ENCODE measurements at regions not wholly inside any gene's neighbourhood (a gene's known extent, or its start where the extent isn't known, plus 50 kb on each side); places are given as distances from the start of the nearest gene placed in this dataset.

DNA sequence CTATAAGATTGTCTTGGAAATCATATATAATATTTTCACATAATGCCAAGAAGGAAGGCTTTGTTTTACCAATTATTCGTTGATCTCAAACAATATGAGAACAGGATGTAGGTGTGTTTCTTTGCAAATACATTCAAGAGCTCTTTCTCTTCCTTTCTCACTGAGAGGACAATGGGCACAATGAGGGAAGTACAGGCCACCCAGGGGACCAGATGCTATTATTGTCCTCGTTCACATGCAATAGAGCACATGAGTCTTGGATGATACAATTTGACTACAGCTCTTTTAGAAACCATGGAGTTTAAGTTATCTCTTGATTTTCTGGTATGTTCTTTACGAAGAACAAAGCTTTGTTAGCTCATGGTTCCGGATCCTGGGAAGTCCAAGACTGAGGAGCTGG lies 323.7 kb upstream of the KLF6 start:
- ChIA-PET CTCF (interaction anchor here (1.8 kb wide), 1 partner anchor 23 kb away, joined by 4 read pairs; no protein-coding TSS in a partner anchor), POLR2A (interaction anchor here (1.0 kb wide), 1 partner anchor 324 kb away, joined by 3 read pairs; the partner anchor contains the start of gene KLF6)
- Histone ChIP-seq H4K20me1 (replicated peaks; ENCODE audit: control insufficient read depth, extremely low read depth, insufficient read depth, low read length) (no peaks in the 10 kb centered on the region), H3K9me1 (replicated peaks; ENCODE audit: control insufficient read depth, extremely low read depth, insufficient read depth, low read length) (no peaks in the 10 kb centered on the region), H3K4me3 (replicated peaks in 1 of 3; ENCODE audit: insufficient read depth in 1 of 3, low read depth in 1 of 3, low read length in 3 of 3) (no peak overlapping the region), H3K4me2 (ENCODE audit: insufficient read depth, low read length) (no peak overlapping the region), H3K9me3 (replicated peaks; ENCODE audit: control insufficient read depth, insufficient read depth, low read length) (no peaks in the 10 kb centered on the region), H2AFZ (ENCODE audit: low read depth, low read length) (no peak overlapping the region), H3K4me1 (ENCODE audit: control insufficient read depth, extremely low read depth, insufficient read depth, low read length) (peaks cover 10% of the 10 kb centered on the region), H3K9ac (replicated peaks; ENCODE audit: extremely low read depth, insufficient read depth, low read length) (no peak overlapping the region), H3K79me2 (ENCODE audit: control insufficient read depth, insufficient read depth, low read length) (no peaks in the 10 kb centered on the region), H3K36me3 (ENCODE audit: control insufficient read depth in 2 of 2, extremely low read depth in 1 of 2, insufficient read depth in 2 of 2, low read length in 2 of 2) (no peaks in the 10 kb centered on the region), H3K27ac (ENCODE audit: insufficient read depth, low read depth, low read length) (no peak overlapping the region), H3K27me3 (ENCODE audit: control insufficient read depth in 2 of 2, insufficient read depth in 2 of 2, low read length in 2 of 2) (no peaks in the 10 kb centered on the region)
- FAIRE-seq (no peak), DNase-seq (ENCODE audit: low read depth, low spot score) (peak; percentile 64)
- intact Hi-C loops (cut with micrococcal nuclease) (no loop called here), dilution Hi-C loops (cut with MboI; ENCODE audit: extremely low pct_ligation_motif_present, low sequenced_read_pairs) (no loop called here)
- TF ChIP-seq FOS (IDR thresholded peaks at IDR 0.05; ENCODE audit: borderline replicate concordance, insufficient read depth, low read length) (no peak), POLR2A (IDR thresholded peaks at IDR 0.05; ENCODE audit: low read depth, low read length) (no peak), JUN (IDR thresholded peaks at IDR 0.05; ENCODE audit: borderline replicate concordance, insufficient read depth, insufficient read length, low read depth) (no peak), MYC (IDR thresholded peaks at IDR 0.05; ENCODE audit: low read depth, low read length) (no peak), GATA2 (IDR thresholded peaks at IDR 0.05; ENCODE audit: insufficient read depth, insufficient read length, low read depth, low read length) (no peak), EZH2 (IDR thresholded peaks at IDR 0.05; ENCODE audit: borderline replicate concordance, low read depth, low read length, severe bottlenecking) (no peak), POLR2AphosphoS5 (IDR thresholded peaks at IDR 0.05; ENCODE audit: insufficient read depth, low read depth, low read length) (no peak)
- TF ChIP-seq, protein P1, sequence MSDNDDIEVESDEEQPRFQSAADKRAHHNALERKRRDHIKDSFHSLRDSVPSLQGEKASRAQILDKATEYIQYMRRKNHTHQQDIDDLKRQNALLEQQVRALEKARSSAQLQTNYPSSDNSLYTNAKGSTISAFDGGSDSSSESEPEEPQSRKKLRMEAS (IDR thresholded peaks at IDR 0.05; ENCODE audit: insufficient read depth, insufficient read length), result no peak
- TF ChIP-seq, protein P2, sequence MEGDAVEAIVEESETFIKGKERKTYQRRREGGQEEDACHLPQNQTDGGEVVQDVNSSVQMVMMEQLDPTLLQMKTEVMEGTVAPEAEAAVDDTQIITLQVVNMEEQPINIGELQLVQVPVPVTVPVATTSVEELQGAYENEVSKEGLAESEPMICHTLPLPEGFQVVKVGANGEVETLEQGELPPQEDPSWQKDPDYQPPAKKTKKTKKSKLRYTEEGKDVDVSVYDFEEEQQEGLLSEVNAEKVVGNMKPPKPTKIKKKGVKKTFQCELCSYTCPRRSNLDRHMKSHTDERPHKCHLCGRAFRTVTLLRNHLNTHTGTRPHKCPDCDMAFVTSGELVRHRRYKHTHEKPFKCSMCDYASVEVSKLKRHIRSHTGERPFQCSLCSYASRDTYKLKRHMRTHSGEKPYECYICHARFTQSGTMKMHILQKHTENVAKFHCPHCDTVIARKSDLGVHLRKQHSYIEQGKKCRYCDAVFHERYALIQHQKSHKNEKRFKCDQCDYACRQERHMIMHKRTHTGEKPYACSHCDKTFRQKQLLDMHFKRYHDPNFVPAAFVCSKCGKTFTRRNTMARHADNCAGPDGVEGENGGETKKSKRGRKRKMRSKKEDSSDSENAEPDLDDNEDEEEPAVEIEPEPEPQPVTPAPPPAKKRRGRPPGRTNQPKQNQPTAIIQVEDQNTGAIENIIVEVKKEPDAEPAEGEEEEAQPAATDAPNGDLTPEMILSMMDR (IDR thresholded peaks at IDR 0.05; ENCODE audit: extremely low read depth in 1 of 2, insufficient read depth in 1 of 2, low read depth in 1 of 2, low read length in 2 of 2), result no peak
- no TSS peak for BruUV-seq (replicated peaks)
